ENCODE measurements at regions not wholly inside any gene's neighbourhood (a gene's known extent, or its start where the extent isn't known, plus 50 kb on each side); places are given as distances from the start of the nearest gene placed in this dataset.

- H3K4me3 ChIP-seq (ENCODE audit: low read length): no peak overlapping the region
- H3K9me3 ChIP-seq (ENCODE audit: low read length): no peaks in the 10 kb centered on the region
- no peak for TF ChIP-seq POLR2AphosphoS5 (IDR thresholded peaks at IDR 0.05)
- TF ChIP-seq MXI1 (conservative IDR thresholded peaks at IDR 0.05; ENCODE audit: poor library complexity, severe bottlenecking): no peak
- no peak for TF ChIP-seq SMC3 (conservative IDR thresholded peaks at IDR 0.05; ENCODE audit: poor library complexity)
- no peak for TF ChIP-seq REST (IDR thresholded peaks at IDR 0.05; ENCODE audit: borderline replicate concordance)
- no peak for TF ChIP-seq EZH2 (IDR thresholded peaks at IDR 0.05; ENCODE audit: borderline replicate concordance, insufficient read depth, low read length, poor library complexity, severe bottlenecking)
- no peak for TF ChIP-seq CTCF (IDR thresholded peaks at IDR 0.05; ENCODE audit: poor library complexity, severe bottlenecking)
- TF ChIP-seq TAF1 (IDR thresholded peaks at IDR 0.05; ENCODE audit: low read depth): no peak
- TF ChIP-seq EP300 (conservative IDR thresholded peaks at IDR 0.05; ENCODE audit: poor library complexity, severe bottlenecking): no peak
- no peak for TF ChIP-seq RAD21 (conservative IDR thresholded peaks at IDR 0.05)
- H3K27me3 ChIP-seq (ENCODE audit: insufficient read depth, low read depth, low read length): no peaks in the 10 kb centered on the region
- H3K4me2 ChIP-seq (ENCODE audit: low read length): no peak overlapping the region
- H3F3A ChIP-seq (ENCODE audit: insufficient read depth, low read length, poor library complexity, severe bottlenecking): no peaks in the 10 kb centered on the region
- H3K36me3 ChIP-seq (ENCODE audit: insufficient read depth, low read length): no peaks in the 10 kb centered on the region
- no peaks in the 10 kb centered on the region for H4K20me1 ChIP-seq (ENCODE audit: insufficient read depth)
- no peak overlapping the region for H3K9ac ChIP-seq (ENCODE audit: low read length)
- H3K9me2 ChIP-seq (ENCODE audit: insufficient read depth, low read length): no peaks in the 10 kb centered on the region
- no peak overlapping the region for H3K27ac ChIP-seq (ENCODE audit: low read length)
- no peak overlapping the region for H2AFZ ChIP-seq (ENCODE audit: low read depth, low read length)
- H3K79me2 ChIP-seq (replicated peaks; ENCODE audit: insufficient read depth, low read length): no peaks in the 10 kb centered on the region
Measured at GRCh38 chr6:153960741-153961140, 78.3 kb upstream of the OPRM1 start.

- Histone ChIP-seq H3K27me3 (ENCODE audit: insufficient read depth, low read depth, low read length) (no peaks in the 10 kb centered on the region), H2AFZ (ENCODE audit: low read depth, low read length) (no peak overlapping the region), H3K9me3 (ENCODE audit: low read length) (no peaks in the 10 kb centered on the region), H3K9me2 (ENCODE audit: insufficient read depth, low read length) (no peaks in the 10 kb centered on the region), H3K4me2 (ENCODE audit: low read length) (no peak overlapping the region), H3K36me3 (ENCODE audit: insufficient read depth, low read length) (no peaks in the 10 kb centered on the region), H3F3A (ENCODE audit: insufficient read depth, low read length, poor library complexity, severe bottlenecking) (no peaks in the 10 kb centered on the region), H4K20me1 (ENCODE audit: insufficient read depth) (no peaks in the 10 kb centered on the region), H3K4me3 (ENCODE audit: low read length) (no peak overlapping the region), H3K9ac (ENCODE audit: low read length) (no peak overlapping the region), H3K27ac (ENCODE audit: low read length) (no peak overlapping the region), H3K79me2 (replicated peaks; ENCODE audit: insufficient read depth, low read length) (no peaks in the 10 kb centered on the region)
- TF ChIP-seq CTCF (IDR thresholded peaks at IDR 0.05; ENCODE audit: poor library complexity, severe bottlenecking): no peak
- no peak for TF ChIP-seq TAF1 (IDR thresholded peaks at IDR 0.05; ENCODE audit: low read depth)
- no peak for TF ChIP-seq RAD21 (conservative IDR thresholded peaks at IDR 0.05)
- no peak for TF ChIP-seq EZH2 (IDR thresholded peaks at IDR 0.05; ENCODE audit: borderline replicate concordance, insufficient read depth, low read length, poor library complexity, severe bottlenecking)
- TF ChIP-seq MXI1 (conservative IDR thresholded peaks at IDR 0.05; ENCODE audit: poor library complexity, severe bottlenecking): no peak
- no peak for TF ChIP-seq EP300 (conservative IDR thresholded peaks at IDR 0.05; ENCODE audit: poor library complexity, severe bottlenecking)
- TF ChIP-seq POLR2AphosphoS5 (IDR thresholded peaks at IDR 0.05): no peak
- TF ChIP-seq SMC3 (conservative IDR thresholded peaks at IDR 0.05; ENCODE audit: poor library complexity): no peak
- no peak for TF ChIP-seq REST (IDR thresholded peaks at IDR 0.05; ENCODE audit: borderline replicate concordance)
Measured at GRCh38 chr6:153960281-153960680, 78.8 kb upstream of the OPRM1 start.

All from neural cell (in vitro differentiated cells).